Upper lobe of left lung (tissue), 6 donors: ENCODE measurements at regions not wholly inside any gene's neighbourhood (a gene's known extent, or its start where the extent isn't known, plus 50 kb on each side); places are given as distances from the start of the nearest gene placed in this dataset.

ENCODE experiments used
- ATAC-seq, 2 donors: fragments of 200-7000 bp; cut with Tn5 transposase; one replicate each; pipeline ENCODE4 v1.9.1; 2022; ENCODE audit warnings: mild to moderate bottlenecking in 2 of 2, moderate library complexity in 2 of 2; ENCODE audit not compliant: low FRiP score in 2 of 2
- DNase-seq, 2 donors: peaks; one replicate each; pipeline ENCODE4 v3.0.0-alpha.2; 2019 to 2020
- H3K27ac ChIP-seq, 4 donors: fragments of 200-600 bp; sonication (generic); one replicate each; pipeline ENCODE4 v1.5.1; 2016 to 2019
- H3K27me3 ChIP-seq, 4 donors: fragments of 200-600 bp; sonication (generic); one replicate each; pipeline ENCODE4 v1.5.1; 2017 to 2019
- H3K36me3 ChIP-seq, 4 donors: fragments of 200-600 bp; sonication (generic); one replicate each; pipeline ENCODE4 v1.5.1; 2016 to 2019
- H3K4me1 ChIP-seq, 4 donors: fragments of 200-600 bp; sonication (generic); one replicate each; pipeline ENCODE4 v1.5.1; 2018 to 2019
- H3K4me3 ChIP-seq, 4 donors: fragments of 200-600 bp; sonication (generic); one replicate each; pipeline ENCODE4 v1.5.1; 2017 to 2019; ENCODE audit warnings: mild to moderate bottlenecking in 2 of 4, moderate library complexity in 1 of 4
- H3K9me3 ChIP-seq, 4 donors: fragments of 200-600 bp; sonication (generic); one replicate each; pipeline ENCODE4 v1.5.1; 2018 to 2019
- CTCF ChIP-seq, 6 experiments: fragments of 450-650 bp in 4 of 6; fragments of 200-600 bp in 2 of 6; sonication (generic) in 2 of 6; IDR thresholded peaks; one replicate each; pipeline ENCODE4 v1.5.1; 2016 to 2019; ENCODE audit warnings: antibody characterized with exemption in 6 of 6
- EP300 ChIP-seq, 4 donors: sonication (generic); formaldehyde crosslinking; IDR thresholded peaks; one replicate each; pipeline ENCODE4 v1.5.1; 2017; ENCODE audit warnings: antibody characterized with exemption in 4 of 4, control low read depth in 2 of 4
- POLR2A ChIP-seq, 4 donors: fragments of 450-650 bp; IDR thresholded peaks; one replicate each; pipeline ENCODE4 v1.5.1; 2016 to 2017; ENCODE audit warnings: antibody characterized with exemption in 4 of 4, mild to moderate bottlenecking in 2 of 4
- POLR2AphosphoS5 ChIP-seq, 2 donors: sonication (generic); formaldehyde crosslinking; IDR thresholded peaks; one replicate each; pipeline ENCODE4 v1.5.1; 2017; ENCODE audit warnings: antibody characterized with exemption in 2 of 2
- WGBS, 2 donors: methylation state at CpG; one replicate each; pipeline ENCODE4 v1.1.5; 2017 to 2018; 5-methylcytosine and 5-hydroxymethylcytosine counted together
- donor health status: DM: no; HTN: no; CAD: no; lungs with moderate emphysema.
- donor health status: DM: no; HTN: yes; CAD: no; lungs with severe emphysema.

GRCh38 chr21:16187603-16188301, 458.0 kb downstream of the USP25 start:
- no peak for ATAC-seq

GRCh38 chr21:16192902-16193301, 463.1 kb downstream of the USP25 start:
- Histone ChIP-seq H3K27me3 (no peaks in the 10 kb centered on the region), H3K9me3 (no peaks in the 10 kb centered on the region), H3K4me1 (no peaks in the 10 kb centered on the region), H3K27ac (no peak overlapping the region), H3K36me3 (no peaks in the 10 kb centered on the region), H3K4me3 (no peak overlapping the region)
- ATAC-seq (no peak), DNase-seq (peak in 1 of 2 donors; percentile 25)
- TF ChIP-seq POLR2A (IDR thresholded peaks at IDR 0.05) (no peak), POLR2AphosphoS5 (IDR thresholded peaks at IDR 0.05) (no peak), EP300 (IDR thresholded peaks at IDR 0.05) (no peak), CTCF (IDR thresholded peaks at IDR 0.05) (no peak)
- 72 to 85% methylated on average over 2 of the region's 2 CpGs for WGBS, 2 donors

More at GRCh38 chr21:16187603-16188301, 458.0 kb downstream of the USP25 start:
- WGBS, 2 donors: 85 to 88% methylated on average over 2 of the region's 2 CpGs
- Histone ChIP-seq H3K4me1 (no peaks in the 10 kb centered on the region), H3K27me3 (no peaks in the 10 kb centered on the region), H3K9me3 (no peaks in the 10 kb centered on the region), H3K36me3 (no peaks in the 10 kb centered on the region), H3K4me3 (no peak overlapping the region), H3K27ac (no peak overlapping the region)
- no peak for TF ChIP-seq POLR2AphosphoS5 (IDR thresholded peaks at IDR 0.05)
- TF ChIP-seq POLR2A (IDR thresholded peaks at IDR 0.05): no peak
- no peak for TF ChIP-seq EP300 (IDR thresholded peaks at IDR 0.05)
- TF ChIP-seq CTCF (IDR thresholded peaks at IDR 0.05): no peak
- DNase-seq: no peak

- ATAC-seq: no peak
- 13 to 25% methylated on average over 2 of the region's 2 CpGs for WGBS, 2 donors
- H3K4me3 ChIP-seq: peak overlapping the region in 3 of 4 donors; percentile 26 to 43 (median 37)
Observed at GRCh38 chr21:16193496-16194094, 463.8 kb downstream of the USP25 start.

GRCh38 chr21:16194095-16194787, 464.5 kb downstream of the USP25 start:
- Histone ChIP-seq H3K36me3 (no peaks in the 10 kb centered on the region), H3K9me3 (no peaks in the 10 kb centered on the region), H3K4me1 (no peaks in the 10 kb centered on the region), H3K27me3 (no peaks in the 10 kb centered on the region), H3K27ac (peak overlapping the region; percentile 54 to 78 (median 72)), H3K4me3 (peak overlapping the region in 3 of 4 donors; percentile 26 to 43 (median 37))
- peak in 1 of 4 donors; percentile 33 for TF ChIP-seq POLR2A (IDR thresholded peaks at IDR 0.05)
- TF ChIP-seq POLR2AphosphoS5 (IDR thresholded peaks at IDR 0.05): no peak
- DNase-seq (peak in 1 of 2 donors; percentile 71), ATAC-seq (peak; percentile 91 to 92)
- 14 to 19% methylated on average over 9 of the region's 9 CpGs for WGBS, 2 donors

More at GRCh38 chr21:16193496-16194094, 463.8 kb downstream of the USP25 start:
- TF ChIP-seq CTCF (IDR thresholded peaks at IDR 0.05): no peak
- no peak for TF ChIP-seq POLR2A (IDR thresholded peaks at IDR 0.05)
- TF ChIP-seq EP300 (IDR thresholded peaks at IDR 0.05): no peak
- Histone ChIP-seq H3K9me3 (no peaks in the 10 kb centered on the region), H3K27me3 (no peaks in the 10 kb centered on the region), H3K4me1 (no peaks in the 10 kb centered on the region), H3K27ac (peak overlapping the region; percentile 54 to 78 (median 72)), H3K36me3 (no peaks in the 10 kb centered on the region)
- no peak for DNase-seq
